Neuronal stem cell (in vitro differentiated cells): ENCODE measurements at regions not wholly inside any gene's neighbourhood (a gene's known extent, or its start where the extent isn't known, plus 50 kb on each side); places are given as distances from the start of the nearest gene placed in this dataset.

Experiments
- DNase-seq: peaks from one replicate; pipeline ENCODE4 v3.0.0-alpha.2; 2013; ENCODE audit warnings: low spot score
- H2AFZ ChIP-seq: one replicate; pipeline ENCODE4 v1.6.1; 2013; ENCODE audit warnings: mild to moderate bottlenecking, low read length, inconsistent platforms
- H2AK5ac ChIP-seq: 2 replicates; pipeline ENCODE4 v1.6.1; 2013; ENCODE audit warnings: low read depth, mild to moderate bottlenecking, inconsistent platforms, low read length, moderate library complexity, mixed read lengths
- H2BK120ac ChIP-seq: 2 replicates; pipeline ENCODE4 v1.6.1; 2013; ENCODE audit warnings: low read depth, mild to moderate bottlenecking, inconsistent platforms, low read length, moderate library complexity, mixed read lengths
- H2BK12ac ChIP-seq: one replicate; pipeline ENCODE4 v1.6.1; 2013; ENCODE audit warnings: low read length, inconsistent platforms
- H2BK15ac ChIP-seq: 2 replicates; pipeline ENCODE4 v1.6.1; 2013; ENCODE audit warnings: mild to moderate bottlenecking, low read length, inconsistent platforms, mixed read lengths
- H2BK5ac ChIP-seq: one replicate; pipeline ENCODE4 v1.6.1; 2013; ENCODE audit warnings: inconsistent platforms, mild to moderate bottlenecking, low read length, moderate library complexity
- H3K14ac ChIP-seq: one replicate; pipeline ENCODE4 v1.6.1; 2013; ENCODE audit warnings: low read length, inconsistent platforms
- H3K18ac ChIP-seq: 2 replicates; pipeline ENCODE4 v1.6.1; 2013; ENCODE audit warnings: low read length, inconsistent platforms
- H3K23ac ChIP-seq: 2 replicates; pipeline ENCODE4 v1.6.1; 2013; ENCODE audit warnings: low read depth, mild to moderate bottlenecking, mixed read lengths, low read length, inconsistent platforms; ENCODE audit not compliant: poor library complexity
- H3K27ac ChIP-seq: replicated peaks from 3 replicates; pipeline ENCODE4 v1.5.1; 2013; ENCODE audit warnings: low read length, inconsistent platforms
- H3K27me3 ChIP-seq, 3 experiments: 2 replicates each; pipeline ENCODE4 v1.6.1; 2013; ENCODE audit warnings: low read length in 3 of 3, mild to moderate bottlenecking in 2 of 3, inconsistent platforms in 1 of 3, low read depth in 1 of 3, mixed read lengths in 1 of 3, moderate library complexity in 1 of 3; ENCODE audit not compliant: control insufficient read depth in 3 of 3, insufficient read depth in 3 of 3
- H3K36me3 ChIP-seq, 2 donors: replicated peaks in 1 of 2; 2 replicates each; pipeline ENCODE4 v1.6.1; 2013; ENCODE audit warnings: low read length in 2 of 2; ENCODE audit not compliant: control insufficient read depth in 2 of 2, insufficient read depth in 2 of 2
- H3K4ac ChIP-seq: 2 replicates; pipeline ENCODE4 v1.6.1; 2013; ENCODE audit warnings: inconsistent platforms, mild to moderate bottlenecking, low read length, moderate library complexity
- H3K4me1 ChIP-seq, 2 donors: 1 replicate in 1 of 2; 2 replicates in 1 of 2; pipeline ENCODE4 v1.6.1; 2013; ENCODE audit warnings: low read length in 2 of 2, low read depth in 1 of 2; ENCODE audit not compliant: control insufficient read depth in 2 of 2, insufficient read depth in 1 of 2
- H3K4me2 ChIP-seq: one replicate; pipeline ENCODE4 v1.6.1; 2013; ENCODE audit warnings: mild to moderate bottlenecking, low read length, inconsistent platforms; ENCODE audit not compliant: insufficient read depth, poor library complexity, severe bottlenecking
- H3K4me3 ChIP-seq, 2 donors: 2 replicates each; pipeline ENCODE4 v1.5.1; 2013; ENCODE audit warnings: low read length in 2 of 2, mild to moderate bottlenecking in 2 of 2, inconsistent platforms in 1 of 2, moderate library complexity in 1 of 2
- H3K79me1 ChIP-seq: one replicate; pipeline ENCODE4 v1.6.1; 2013; ENCODE audit warnings: low read depth, mild to moderate bottlenecking, inconsistent platforms, low read length, moderate library complexity
- H3K9ac ChIP-seq: one replicate; pipeline ENCODE4 v1.6.1; 2013; ENCODE audit warnings: mild to moderate bottlenecking, low read depth, low read length, inconsistent platforms; ENCODE audit not compliant: poor library complexity
- H3K9me3 ChIP-seq, 2 donors: replicated peaks in 1 of 2; 2 replicates each; pipeline versions ENCODE3 to v1.6.1; 2013; ENCODE audit warnings: low read length in 2 of 2, mild to moderate bottlenecking in 2 of 2, inconsistent platforms in 1 of 2, low read depth in 1 of 2, mixed read lengths in 1 of 2, moderate library complexity in 1 of 2; ENCODE audit not compliant: control insufficient read depth in 2 of 2, insufficient read depth in 1 of 2
- H4K8ac ChIP-seq: one replicate; pipeline ENCODE4 v1.6.1; 2013; ENCODE audit warnings: low read depth, mild to moderate bottlenecking, inconsistent platforms, low read length, moderate library complexity
- H4K91ac ChIP-seq: one replicate; pipeline ENCODE4 v1.6.1; 2013; ENCODE audit warnings: low read length, low read depth, mild to moderate bottlenecking, inconsistent platforms; ENCODE audit not compliant: poor library complexity
- WGBS, 2 donors: extraction: QIAGEN DNeasy Blood & Tissue Kit; methylation state at CpG; one replicate each; pipeline ENCODE4 v1.1.7; 2013; ENCODE audit warnings: missing lambda C conversion rate in 2 of 2, mixed read lengths in 1 of 2; ENCODE audit not compliant: insufficient read length in 2 of 2, insufficient replicate concordance in 1 of 2; ENCODE audit errors: extremely low coverage in 2 of 2; 5-methylcytosine and 5-hydroxymethylcytosine counted together

- no peak overlapping the region for H2BK120ac ChIP-seq
- no peak overlapping the region for H2AK5ac ChIP-seq
- H3K27ac ChIP-seq, result no peak overlapping the region
- DNase-seq, result no peak
- H2AFZ ChIP-seq, result no peak overlapping the region
- H3K27me3 ChIP-seq, result peaks cover 0 to 1% (median 0%) of the 10 kb centered on the region in 3 experiments
- no peaks in the 10 kb centered on the region for H3K79me1 ChIP-seq
- WGBS, 2 donors, result no CpG with 5 or more reads among the region's 9 CpGs
- H3K4ac ChIP-seq, result no peak overlapping the region
- H3K18ac ChIP-seq, result no peak overlapping the region
- H3K4me1 ChIP-seq, result peaks cover 8 to 23% of the 10 kb centered on the region in 2 donors
- no peak overlapping the region for H3K23ac ChIP-seq
- no peak overlapping the region for H2BK12ac ChIP-seq
- no peak overlapping the region for H3K14ac ChIP-seq
- no peak overlapping the region for H2BK15ac ChIP-seq
- H3K9ac ChIP-seq, result no peak overlapping the region
- H3K36me3 ChIP-seq, result no peaks in the 10 kb centered on the region
- no peak overlapping the region for H4K91ac ChIP-seq
- H3K4me2 ChIP-seq, result no peak overlapping the region
- no peak overlapping the region for H4K8ac ChIP-seq
- H2BK5ac ChIP-seq, result no peak overlapping the region
- no peak overlapping the region for H3K4me3 ChIP-seq
- no peaks in the 10 kb centered on the region for H3K9me3 ChIP-seq
These were observed 172.8 kb upstream of the HES1 start for GRCh38 chr3:193962986-193963685.

GRCh38 chr3:193963808-193964516 is 172.0 kb upstream of the HES1 start:
- no CpG with 5 or more reads among the region's 7 CpGs for WGBS, 2 donors

GRCh38 chr3:193964517-193964880 is 171.4 kb upstream of the HES1 start:
- Histone ChIP-seq H3K9me3 (no peaks in the 10 kb centered on the region), H3K14ac (no peak overlapping the region), H2BK15ac (no peak overlapping the region), H3K4me1 (peaks cover 9 to 19% of the 10 kb centered on the region in 2 donors), H3K4me3 (no peak overlapping the region), H3K79me1 (no peaks in the 10 kb centered on the region), H3K27me3 (peaks cover 0 to 1% (median 0%) of the 10 kb centered on the region in 3 experiments), H4K8ac (no peak overlapping the region), H2BK5ac (no peak overlapping the region), H3K18ac (no peak overlapping the region), H3K4me2 (no peak overlapping the region), H3K4ac (no peak overlapping the region), H2BK120ac (no peak overlapping the region), H2AFZ (no peak overlapping the region), H3K36me3 (no peaks in the 10 kb centered on the region), H2AK5ac (no peak overlapping the region), H2BK12ac (no peak overlapping the region), H3K27ac (no peak overlapping the region), H4K91ac (no peak overlapping the region), H3K23ac (no peak overlapping the region), H3K9ac (no peak overlapping the region)
- no peak for DNase-seq
- WGBS, 2 donors, result no CpG with 5 or more reads among the region's 2 CpGs

More at GRCh38 chr3:193963808-193964516, 172.0 kb upstream of the HES1 start:
- no peak overlapping the region for H3K9ac ChIP-seq
- H3K4me1 ChIP-seq, result peaks cover 9 to 19% of the 10 kb centered on the region in 2 donors
- no peak overlapping the region for H2BK15ac ChIP-seq
- H2BK5ac ChIP-seq, result no peak overlapping the region
- H3K14ac ChIP-seq, result no peak overlapping the region
- no peak overlapping the region for H2AFZ ChIP-seq
- H3K9me3 ChIP-seq, result no peaks in the 10 kb centered on the region
- no peak overlapping the region for H3K27ac ChIP-seq
- H3K36me3 ChIP-seq, result no peaks in the 10 kb centered on the region
- no peak for DNase-seq
- no peak overlapping the region for H3K18ac ChIP-seq
- H2BK120ac ChIP-seq, result no peak overlapping the region
- H4K91ac ChIP-seq, result no peak overlapping the region
- no peak overlapping the region for H2AK5ac ChIP-seq
- no peak overlapping the region for H2BK12ac ChIP-seq
- H3K27me3 ChIP-seq, result peaks cover 0 to 1% (median 0%) of the 10 kb centered on the region in 3 experiments
- no peak overlapping the region for H3K4me3 ChIP-seq
- no peak overlapping the region for H3K4ac ChIP-seq
- no peak overlapping the region for H4K8ac ChIP-seq
- H3K4me2 ChIP-seq, result no peak overlapping the region
- no peaks in the 10 kb centered on the region for H3K79me1 ChIP-seq
- H3K23ac ChIP-seq, result no peak overlapping the region

DNA sequence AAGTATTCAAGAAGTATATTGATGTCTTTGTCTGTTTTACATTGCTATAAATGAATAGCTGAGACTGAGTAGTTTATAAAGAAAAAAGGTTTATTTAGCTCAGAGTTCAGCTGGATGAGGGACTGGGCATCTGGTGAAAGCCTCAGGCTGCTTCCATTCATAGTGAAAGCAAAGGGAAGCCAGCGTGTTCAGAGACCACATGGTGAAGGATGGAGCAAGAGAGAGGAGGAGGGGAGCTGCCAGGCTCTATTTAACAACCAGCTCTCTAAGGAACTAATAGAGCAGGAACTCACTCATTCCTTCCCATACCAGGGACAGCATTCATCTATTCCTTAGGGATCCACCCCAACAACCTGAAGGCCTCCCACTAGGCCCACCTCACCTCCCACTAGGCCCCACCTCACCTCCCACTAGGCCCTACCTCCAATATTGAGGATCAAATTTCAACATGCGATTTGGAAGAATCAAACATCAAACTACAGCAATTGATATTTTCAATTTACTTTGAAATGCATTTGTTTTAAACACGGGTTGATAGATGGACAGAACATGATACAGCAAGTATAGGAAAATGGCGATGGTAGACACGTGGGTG is 167.5 kb upstream of the HES1 start:
- Histone ChIP-seq H2BK120ac (no peak overlapping the region), H4K8ac (no peak overlapping the region), H2BK12ac (no peak overlapping the region), H2AFZ (no peak overlapping the region), H3K36me3 (no peaks in the 10 kb centered on the region), H3K9ac (no peak overlapping the region), H2AK5ac (no peak overlapping the region), H3K9me3 (no peaks in the 10 kb centered on the region), H3K14ac (no peak overlapping the region), H4K91ac (no peak overlapping the region), H3K79me1 (no peaks in the 10 kb centered on the region), H3K23ac (no peak overlapping the region), H3K4ac (no peak overlapping the region), H2BK15ac (no peak overlapping the region), H3K4me3 (no peak overlapping the region), H3K4me2 (no peak overlapping the region), H3K27ac (no peak overlapping the region), H3K18ac (no peak overlapping the region), H2BK5ac (no peak overlapping the region), H3K27me3 (peaks cover 0 to 8% (median 0%) of the 10 kb centered on the region in 3 experiments), H3K4me1 (peaks cover 6 to 9% of the 10 kb centered on the region in 2 donors)
- WGBS, 2 donors, result no CpG with 5 or more reads among the region's 5 CpGs
- DNase-seq, result no peak
